ENCODE measurements at regions not wholly inside any gene's neighbourhood (a gene's known extent, or its start where the extent isn't known, plus 50 kb on each side); places are given as distances from the start of the nearest gene placed in this dataset.
"Not testable (repeated sequence)": the region's sequence is repeated elsewhere in the genome, so short reads cannot be mapped to it uniquely, and the experiment has no call there.

- H3K4me1 ChIP-seq (ENCODE audit: low read depth, poor library complexity, severe bottlenecking): no peaks in the 10 kb centered on the region
- no peak overlapping the region for H3K4me2 ChIP-seq
- no peaks in the 10 kb centered on the region for H3K79me2 ChIP-seq (ENCODE audit: insufficient read depth, low read depth)
- H3K27me3 ChIP-seq (ENCODE audit: insufficient read depth, low read depth): no peaks in the 10 kb centered on the region
- H3K4me3 ChIP-seq (IDR thresholded peaks at IDR 0.05; ENCODE audit: insufficient read depth, low read depth, low read length): no peak overlapping the region
- H4K20me1 ChIP-seq (ENCODE audit: insufficient read depth): no peaks in the 10 kb centered on the region
- no peak overlapping the region for H3K27ac ChIP-seq
- H3K36me3 ChIP-seq (ENCODE audit: insufficient read depth): no peaks in the 10 kb centered on the region
- H3K9ac ChIP-seq: no peak overlapping the region
- no peak for TF ChIP-seq CTCF (conservative IDR thresholded peaks at IDR 0.05; ENCODE audit: low read depth, low read length)
- H2AFZ ChIP-seq (ENCODE audit: low read depth): no peak overlapping the region
Observed at GRCh38 chrX:142884881-142885280, 140.8 kb upstream of the SPANXN4 start.

GRCh38 chrX:142891046-142891445 lies 134.7 kb upstream of the SPANXN4 start:
- Histone ChIP-seq H3K36me3 (ENCODE audit: insufficient read depth) (no peaks in the 10 kb centered on the region), H4K20me1 (ENCODE audit: insufficient read depth) (no peaks in the 10 kb centered on the region), H3K79me2 (ENCODE audit: insufficient read depth, low read depth) (no peaks in the 10 kb centered on the region), H3K9ac (no peak overlapping the region), H3K4me2 (no peak overlapping the region), H3K4me3 (IDR thresholded peaks at IDR 0.05; ENCODE audit: insufficient read depth, low read depth, low read length) (no peak overlapping the region), H2AFZ (ENCODE audit: low read depth) (no peak overlapping the region), H3K27ac (no peak overlapping the region), H3K4me1 (ENCODE audit: low read depth, poor library complexity, severe bottlenecking) (no peaks in the 10 kb centered on the region), H3K27me3 (ENCODE audit: insufficient read depth, low read depth) (no peaks in the 10 kb centered on the region)
- no peak for TF ChIP-seq CTCF (conservative IDR thresholded peaks at IDR 0.05; ENCODE audit: low read depth, low read length)

- Histone ChIP-seq H3K27ac (no peak overlapping the region), H3K79me2 (ENCODE audit: insufficient read depth, low read depth) (no peaks in the 10 kb centered on the region), H3K36me3 (ENCODE audit: insufficient read depth) (no peaks in the 10 kb centered on the region), H4K20me1 (ENCODE audit: insufficient read depth) (no peaks in the 10 kb centered on the region), H3K27me3 (ENCODE audit: insufficient read depth, low read depth) (no peaks in the 10 kb centered on the region), H2AFZ (ENCODE audit: low read depth) (no peak overlapping the region), H3K9ac (no peak overlapping the region), H3K4me1 (ENCODE audit: low read depth, poor library complexity, severe bottlenecking) (no peaks in the 10 kb centered on the region), H3K4me3 (IDR thresholded peaks at IDR 0.05; ENCODE audit: insufficient read depth, low read depth, low read length) (no peak overlapping the region), H3K4me2 (no peak overlapping the region)
- no peak for TF ChIP-seq CTCF (conservative IDR thresholded peaks at IDR 0.05; ENCODE audit: low read depth, low read length)
Observed at GRCh38 chrX:142898164-142898563, 127.6 kb upstream of the SPANXN4 start.

GRCh38 chrX:142923201-142923600 lies 102.5 kb upstream of the SPANXN4 start:
- Histone ChIP-seq H3K4me2 (no peak overlapping the region), H2AFZ (ENCODE audit: low read depth) (no peak overlapping the region), H3K9ac (no peak overlapping the region), H4K20me1 (ENCODE audit: insufficient read depth) (no peaks in the 10 kb centered on the region), H3K4me3 (IDR thresholded peaks at IDR 0.05; ENCODE audit: insufficient read depth, low read depth, low read length) (no peak overlapping the region), H3K27ac (no peak overlapping the region), H3K4me1 (ENCODE audit: low read depth, poor library complexity, severe bottlenecking) (no peaks in the 10 kb centered on the region), H3K27me3 (ENCODE audit: insufficient read depth, low read depth) (no peaks in the 10 kb centered on the region), H3K36me3 (ENCODE audit: insufficient read depth) (no peaks in the 10 kb centered on the region), H3K79me2 (ENCODE audit: insufficient read depth, low read depth) (no peaks in the 10 kb centered on the region)
- no peak for TF ChIP-seq CTCF (conservative IDR thresholded peaks at IDR 0.05; ENCODE audit: low read depth, low read length)

GRCh38 chrX:142938793-142939192 lies 86.9 kb upstream of the SPANXN4 start:
- no peaks in the 10 kb centered on the region for H4K20me1 ChIP-seq (ENCODE audit: insufficient read depth)
- TF ChIP-seq CTCF (conservative IDR thresholded peaks at IDR 0.05; ENCODE audit: low read depth, low read length): no peak
- H3K79me2 ChIP-seq (ENCODE audit: insufficient read depth, low read depth): no peaks in the 10 kb centered on the region
- H2AFZ ChIP-seq (ENCODE audit: low read depth): no peak overlapping the region
- H3K4me1 ChIP-seq (ENCODE audit: low read depth, poor library complexity, severe bottlenecking): no peaks in the 10 kb centered on the region
- H3K36me3 ChIP-seq (ENCODE audit: insufficient read depth): no peaks in the 10 kb centered on the region
- H3K9ac ChIP-seq: no peak overlapping the region
- no peaks in the 10 kb centered on the region for H3K27me3 ChIP-seq (ENCODE audit: insufficient read depth, low read depth)
- H3K27ac ChIP-seq: no peak overlapping the region
- no peak overlapping the region for H3K4me2 ChIP-seq
- no peak overlapping the region for H3K4me3 ChIP-seq (IDR thresholded peaks at IDR 0.05; ENCODE audit: insufficient read depth, low read depth, low read length)

GRCh38 chrX:142972147-142972809 lies 53.5 kb upstream of the SPANXN4 start:
- H3K79me2 ChIP-seq (ENCODE audit: insufficient read depth, low read depth); H4K20me1 ChIP-seq (ENCODE audit: insufficient read depth); H3K4me2 ChIP-seq; H3K9ac ChIP-seq; H3K27ac ChIP-seq; H3K4me1 ChIP-seq (ENCODE audit: low read depth, poor library complexity, severe bottlenecking); H3K27me3 ChIP-seq (ENCODE audit: insufficient read depth, low read depth); H3K4me3 ChIP-seq (IDR thresholded peaks at IDR 0.05; ENCODE audit: insufficient read depth, low read depth, low read length); H3K36me3 ChIP-seq (ENCODE audit: insufficient read depth); H2AFZ ChIP-seq (ENCODE audit: low read depth): not testable (repeated sequence)

Measured in KMS-11 (cell line).